ENCODE measurements at regions not wholly inside any gene's neighbourhood (a gene's known extent, or its start where the extent isn't known, plus 50 kb on each side); places are given as distances from the start of the nearest gene placed in this dataset.

- DNase-seq (no peak), ATAC-seq (no peak)
- H3K36me3 ChIP-seq (replicated peaks in 1 of 2; ENCODE audit: insufficient read depth in 1 of 2, low read depth in 2 of 2), result no peaks in the 10 kb centered on the region
Observed at GRCh38 chrX:25083661-25084060, 67.9 kb upstream of the ARX start.

GRCh38 chrX:25079020-25079419, 63.3 kb upstream of the ARX start:
- H3K9me3 ChIP-seq, result no peaks in the 10 kb centered on the region
- no peak overlapping the region for H3K27ac ChIP-seq
- TF ChIP-seq CTCF (IDR thresholded peaks at IDR 0.05) (no peak), POLR2A (IDR thresholded peaks at IDR 0.05) (no peak)
- WGBS, 2 donors, result 60 to 78% methylated on average over 3 of the region's 3 CpGs
- DNase-seq, result no peak
- H3K36me3 ChIP-seq (replicated peaks in 1 of 2; ENCODE audit: insufficient read depth in 1 of 2, low read depth in 2 of 2), result no peaks in the 10 kb centered on the region
- H3K4me1 ChIP-seq, result no peaks in the 10 kb centered on the region
- H3K27me3 ChIP-seq, result no peaks in the 10 kb centered on the region
- no peak for ATAC-seq
- H3K4me3 ChIP-seq, result no peak overlapping the region
- intact Hi-C loops (cut with DNase I), result no loop called here

More at GRCh38 chrX:25083661-25084060, 67.9 kb upstream of the ARX start:
- WGBS, 2 donors, result 69 to 100% methylated on average over 1 to 3 of the region's 3 CpGs
- Histone ChIP-seq H3K9me3 (no peaks in the 10 kb centered on the region), H3K4me1 (no peaks in the 10 kb centered on the region), H3K4me3 (no peak overlapping the region), H3K27me3 (no peaks in the 10 kb centered on the region), H3K27ac (no peak overlapping the region)
- intact Hi-C loops (cut with DNase I), result no loop called here
- TF ChIP-seq POLR2A (IDR thresholded peaks at IDR 0.05), result no peak

- Histone ChIP-seq H3K27me3 (no peaks in the 10 kb centered on the region), H3K36me3 (replicated peaks in 1 of 2; ENCODE audit: insufficient read depth in 1 of 2, low read depth in 2 of 2) (no peaks in the 10 kb centered on the region), H3K27ac (no peak overlapping the region), H3K4me1 (no peaks in the 10 kb centered on the region), H3K4me3 (no peak overlapping the region), H3K9me3 (no peaks in the 10 kb centered on the region)
- DNase-seq (no peak), ATAC-seq (no peak)
- intact Hi-C loops (cut with DNase I), result no loop called here
- 67 to 89% methylated on average over 7 to 9 of the region's 9 CpGs for WGBS, 2 donors
- TF ChIP-seq CTCF (IDR thresholded peaks at IDR 0.05) (no peak), POLR2A (IDR thresholded peaks at IDR 0.05) (no peak)
Observed at GRCh38 chrX:25076941-25077500, 61.3 kb upstream of the ARX start.

- no peaks in the 10 kb centered on the region for H3K27me3 ChIP-seq
- H3K27ac ChIP-seq, result no peak overlapping the region
- H3K9me3 ChIP-seq, result no peaks in the 10 kb centered on the region
- DNase-seq (no peak), ATAC-seq (no peak)
- H3K4me3 ChIP-seq, result no peak overlapping the region
- intact Hi-C loops (cut with DNase I), result no loop called here
- TF ChIP-seq CTCF (IDR thresholded peaks at IDR 0.05), result no peak
- TF ChIP-seq POLR2A (IDR thresholded peaks at IDR 0.05), result no peak
- no peaks in the 10 kb centered on the region for H3K36me3 ChIP-seq (replicated peaks in 1 of 2; ENCODE audit: insufficient read depth in 1 of 2, low read depth in 2 of 2)
- no peaks in the 10 kb centered on the region for H3K4me1 ChIP-seq
Observed at GRCh38 chrX:25072247-25072646, 56.5 kb upstream of the ARX start.

- DNase-seq (no peak), ATAC-seq (no peak)
- H3K4me1 ChIP-seq, result no peaks in the 10 kb centered on the region
- no peak overlapping the region for H3K4me3 ChIP-seq
- intact Hi-C loops (cut with DNase I), result no loop called here
- WGBS, 2 donors, result 29 to 52% methylated on average over 1 of the region's 1 CpG
- no peaks in the 10 kb centered on the region for H3K9me3 ChIP-seq
- no peak overlapping the region for H3K27ac ChIP-seq
- no peaks in the 10 kb centered on the region for H3K27me3 ChIP-seq
- H3K36me3 ChIP-seq (replicated peaks in 1 of 2; ENCODE audit: insufficient read depth in 1 of 2, low read depth in 2 of 2), result no peaks in the 10 kb centered on the region
- TF ChIP-seq CTCF (IDR thresholded peaks at IDR 0.05) (no peak), POLR2A (IDR thresholded peaks at IDR 0.05) (no peak)
Observed at GRCh38 chrX:25070038-25070437, 54.3 kb upstream of the ARX start.
